K562 (cell line): ENCODE measurements at regions not wholly inside any gene's neighbourhood (a gene's known extent, or its start where the extent isn't known, plus 50 kb on each side); places are given as distances from the start of the nearest gene placed in this dataset.

Source experiments
- ATAC-seq: fragments of 200-7000 bp; cut with Tn5 transposase; 3 replicates; pipeline ENCODE4 v1.9.1; 2020; ENCODE audit warnings: moderate library complexity
- BruUV-seq: library from RNA; stranded (reverse); fragments of 400-500 nt; replicated peaks from 2 replicates; lab custom pipeline; 2021; lab: Mats Ljungman, UMichigan
- CTCF ChIA-PET: fragments of 300-600 bp; formaldehyde crosslinking; extraction: SDS; loops from one replicate; lab custom pipeline; 2021; ENCODE audit warnings: low intra/inter-chr PET ratio; lab: Yijun Ruan, JAX
- POLR2A ChIA-PET: fragments of 300-600, 350-650 bp; sonication (Branson Sonifier 250); formaldehyde crosslinking; extraction: SDS; loops from one replicate; lab custom pipeline; 2021; ENCODE audit warnings: antibody characterized with exemption, inconsistent platforms; lab: Yijun Ruan, JAX
- DNase-seq, 4 experiments: peaks; one replicate each; pipeline versions ENCODE4 v3.0.0 to v3.0.0-alpha.2; 2011 to 2018; ENCODE audit warnings: low spot score in 3 of 4, mixed read lengths in 3 of 4; ENCODE audit errors: extremely low read depth in 1 of 4
- FAIRE-seq: peaks from 2 replicates; lab custom pipeline; 2011; peaks lifted over from hg19 to GRCh38; lab: Jason Lieb, UNC
- H2AFZ ChIP-seq: 2 replicates; pipeline ENCODE4 v1.6.0; 2011; ENCODE audit warnings: low read depth, low read length, control low read depth, inconsistent platforms
- H3K27ac ChIP-seq: fragments of 200-600 bp; 3 replicates; pipeline ENCODE4 v1.8.0; 2011; ENCODE audit warnings: low read depth, mild to moderate bottlenecking, control low read depth, inconsistent platforms, low read length, moderate library complexity, mixed read lengths; ENCODE audit errors: extremely low read depth
- H3K27me3 ChIP-seq, 2 experiments: fragments of 300-600 bp in 1 of 2; 2 replicates in 1 of 2; 3 replicates in 1 of 2; pipeline versions ENCODE4 v1.6.0 to v1.8.0; 2011; ENCODE audit warnings: inconsistent platforms in 2 of 2, low read length in 2 of 2, mild to moderate bottlenecking in 1 of 2, mixed read lengths in 1 of 2, moderate library complexity in 1 of 2; ENCODE audit not compliant: control insufficient read depth in 2 of 2, insufficient read depth in 2 of 2
- H3K36me3 ChIP-seq: fragments of 300-600 bp; 3 replicates; pipeline ENCODE4 v1.8.0; 2011; ENCODE audit warnings: mild to moderate bottlenecking, low read length, inconsistent platforms; ENCODE audit not compliant: control insufficient read depth, insufficient read depth
- H3K4me1 ChIP-seq, 2 experiments: fragments of 200-600 bp in 1 of 2; replicated peaks in 1 of 2; 2 replicates in 1 of 2; 3 replicates in 1 of 2; pipeline versions ENCODE4 v1.5.1 to v1.8.0; 2011; ENCODE audit warnings: inconsistent platforms in 2 of 2, low read length in 2 of 2, mild to moderate bottlenecking in 1 of 2, mixed read lengths in 1 of 2, moderate library complexity in 1 of 2; ENCODE audit not compliant: control insufficient read depth in 2 of 2, insufficient read depth in 2 of 2
- H3K4me2 ChIP-seq: 2 replicates; pipeline ENCODE4 v1.6.1; 2011; ENCODE audit warnings: low read length, control low read depth, inconsistent platforms, mixed read lengths; ENCODE audit not compliant: insufficient read depth
- H3K4me3 ChIP-seq: fragments of 200-600 bp; sonication (generic), shearing (Covaris generic); 2 replicates; pipeline ENCODE4 v1.5.1; 2016; ENCODE audit warnings: control low read depth, inconsistent platforms
- H3K79me2 ChIP-seq: fragments of 200-600 bp; 3 replicates; pipeline ENCODE4 v1.8.0; 2011; ENCODE audit warnings: low read length, inconsistent platforms; ENCODE audit not compliant: control insufficient read depth, insufficient read depth
- H3K9ac ChIP-seq, 2 experiments: 2 replicates each; pipeline versions ENCODE4 v1.6.0 to v1.6.1; 2011; ENCODE audit warnings: low read depth in 2 of 2, low read length in 2 of 2, control low read depth in 1 of 2, inconsistent platforms in 1 of 2, mild to moderate bottlenecking in 1 of 2, mixed read lengths in 1 of 2; ENCODE audit not compliant: insufficient read depth in 1 of 2
- H3K9me1 ChIP-seq: one replicate; pipeline ENCODE4 v1.6.0; 2011; ENCODE audit warnings: inconsistent platforms, mild to moderate bottlenecking, low read length, moderate library complexity; ENCODE audit not compliant: control insufficient read depth, insufficient read depth
- H3K9me3 ChIP-seq: replicated peaks from 2 replicates; pipeline ENCODE4 v1.5.1; 2011; ENCODE audit warnings: low read depth, low read length, inconsistent platforms; ENCODE audit not compliant: control insufficient read depth, insufficient read depth
- H4K20me1 ChIP-seq: replicated peaks from 2 replicates; pipeline ENCODE4 v1.6.1; 2011; ENCODE audit warnings: low read length, inconsistent platforms, mixed read lengths; ENCODE audit not compliant: control insufficient read depth, insufficient read depth
- ADNP ChIP-seq: fragments of 200-800 bp; sonication (Bioruptor generic); IDR thresholded peaks from 2 replicates; pipeline ENCODE4 v1.6.1; 2016; ENCODE audit warnings: missing genetic modification characterization, missing compliant biosample characterization
- ARHGAP35 ChIP-seq: fragments of 450-650 bp; IDR thresholded peaks from 2 replicates; pipeline ENCODE4 v1.6.1; 2018; ENCODE audit not compliant: partially characterized antibody
- BCL6 ChIP-seq: fragments of 250-450 bp; sonication (Bioruptor Pico); IDR thresholded peaks from 2 replicates; pipeline ENCODE4 v1.4.0; 2020
- CCAR2 ChIP-seq: fragments of 200-400 bp; formaldehyde crosslinking; IDR thresholded peaks from 2 replicates; pipeline ENCODE4 v1.6.1; 2017; ENCODE audit warnings: mild to moderate bottlenecking, low read depth, low read length
- ELF4 ChIP-seq: fragments of 450-650 bp; formaldehyde crosslinking; IDR thresholded peaks from 2 replicates; pipeline ENCODE4 v1.4.0; 2022; ENCODE audit warnings: missing genetic modification characterization
- HBP1 ChIP-seq: fragments of 450-650 bp; formaldehyde crosslinking; IDR thresholded peaks from 2 replicates; pipeline ENCODE4 v1.4.0; 2022; ENCODE audit warnings: missing genetic modification characterization
- KLF13 ChIP-seq: fragments of 450-650 bp; IDR thresholded peaks from 2 replicates; pipeline ENCODE4 v1.6.1; 2016; ENCODE audit warnings: missing genetic modification characterization, low read depth, mild to moderate bottlenecking, missing compliant biosample characterization, moderate library complexity, borderline replicate concordance
- POU5F1 ChIP-seq: fragments of 150-350 bp; IDR thresholded peaks from 2 replicates; pipeline ENCODE4 v1.6.1; 2014; ENCODE audit warnings: borderline replicate concordance, low read length, low read depth, mild to moderate bottlenecking; ENCODE audit not compliant: partially characterized antibody
- USF1 ChIP-seq: sonication (generic); formaldehyde crosslinking; IDR thresholded peaks from 2 replicates; pipeline ENCODE4 v1.9.0; 2022; ENCODE audit warnings: mild to moderate bottlenecking, missing genetic modification reagents
- ZNF311 ChIP-seq: fragments of 250-450 bp; sonication (Bioruptor Pico); IDR thresholded peaks from 2 replicates; pipeline ENCODE4 v1.4.0; 2020; ENCODE audit warnings: mild to moderate bottlenecking, moderate library complexity
- ZNF583 ChIP-seq: fragments of 250-450 bp; sonication (Bioruptor Pico); IDR thresholded peaks from 2 replicates; pipeline ENCODE4 v1.4.0; 2020
- WGBS: fragments of 100-300 bp; shearing (Covaris generic); methylation state at CpG from one replicate; pipeline ENCODE4 v1.1.6; 2016; ENCODE audit warnings: low coverage, mixed read lengths; ENCODE audit not compliant: insufficient coverage; ENCODE audit errors: missing lambda C conversion rate; 5-methylcytosine and 5-hydroxymethylcytosine counted together
- in situ Hi-C: fragments of 300-500 bp; cut with MboI; formaldehyde crosslinking; loops from 4 replicates; pipeline ENCODE4 v1.15.0; 2018; ENCODE audit warnings: inconsistent platforms, mixed read lengths
- intact Hi-C: fragments of 100-400 bp; cut with micrococcal nuclease; formaldehyde crosslinking; loops from 2 replicates; pipeline ENCODE4 v1.14.2; 2022
- TF ChIP-seq, protein P1 (sequence below): fragments of 450-650 bp; IDR thresholded peaks from 2 replicates; pipeline ENCODE4 v1.6.1; 2018; ENCODE audit warnings: mild to moderate bottlenecking, low read depth; ENCODE audit not compliant: partially characterized antibody

DNA sequence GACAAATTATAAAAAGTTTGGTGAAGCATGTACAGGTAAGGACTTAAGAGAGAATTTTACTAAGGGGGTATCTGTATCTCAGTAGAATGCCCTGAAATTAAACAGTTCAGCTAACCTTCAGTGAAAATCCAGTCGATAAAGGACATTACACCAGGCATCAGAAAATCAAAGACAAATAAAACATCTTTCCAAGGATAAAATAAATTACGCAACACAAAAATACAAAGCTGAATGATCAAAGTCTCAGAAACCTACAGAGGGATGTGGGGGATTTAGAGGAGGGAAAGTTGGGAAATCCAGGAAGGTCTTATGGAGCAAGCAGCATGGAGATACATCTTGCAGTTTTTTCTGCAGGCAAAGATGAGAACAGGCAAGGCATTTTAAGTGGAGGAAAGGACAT is 384.1 kb downstream of the TNS1 start (continued):
- TF ChIP-seq HBP1 (CRISPR knock-in tag) (no peak), BCL6 (CRISPR knock-in tag) (no peak), KLF13 (tag) (no peak), ARHGAP35 (no peak), ADNP (tag) (no peak), CCAR2 (no peak)

- Histone ChIP-seq H4K20me1 (no peaks in the 10 kb centered on the region), H3K27me3 (peaks cover 0 to 18% of the 10 kb centered on the region in 2 experiments; a peak in 2 of 5 replicates), H3K9ac (no peak overlapping the region), H3K4me3 (no peak overlapping the region), H3K9me1 (no peaks in the 10 kb centered on the region), H3K4me2 (no peak overlapping the region), H3K9me3 (no peaks in the 10 kb centered on the region), H3K27ac (no peak overlapping the region), H3K79me2 (no peaks in the 10 kb centered on the region), H2AFZ (no peak overlapping the region), H3K4me1 (no peaks in the 10 kb centered on the region), H3K36me3 (no peaks in the 10 kb centered on the region)
- ChIA-PET POLR2A (no interaction called here), CTCF (no interaction called here)
- in situ Hi-C loops, result no loop called here
- TF ChIP-seq ELF4 (CRISPR knock-in tag), result no peak
- no peak for TF ChIP-seq POU5F1
- no peak for TF ChIP-seq USF1 (CRISPR knock-in tag)
- TF ChIP-seq, protein P1, sequence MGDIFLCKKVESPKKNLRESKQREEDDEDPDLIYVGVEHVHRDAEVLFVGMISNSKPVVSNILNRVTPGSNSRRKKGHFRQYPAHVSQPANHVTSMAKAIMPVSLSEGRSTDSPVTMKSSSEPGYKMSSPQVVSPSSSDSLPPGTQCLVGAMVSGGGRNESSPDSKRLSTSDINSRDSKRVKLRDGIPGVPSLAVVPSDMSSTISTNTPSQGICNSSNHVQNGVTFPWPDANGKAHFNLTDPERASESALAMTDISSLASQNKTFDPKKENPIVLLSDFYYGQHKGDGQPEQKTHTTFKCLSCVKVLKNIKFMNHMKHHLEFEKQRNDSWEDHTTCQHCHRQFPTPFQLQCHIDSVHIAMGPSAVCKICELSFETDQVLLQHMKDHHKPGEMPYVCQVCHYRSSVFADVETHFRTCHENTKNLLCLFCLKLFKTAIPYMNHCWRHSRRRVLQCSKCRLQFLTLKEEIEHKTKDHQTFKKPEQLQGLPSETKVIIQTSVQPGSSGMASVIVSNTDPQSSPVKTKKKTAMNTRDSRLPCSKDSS, result no peak
- no peak for TF ChIP-seq ZNF311
- TF ChIP-seq ZNF583 (CRISPR knock-in tag), result no peak
- FAIRE-seq (no peak), DNase-seq (no peak), ATAC-seq (no peak)
- 0% methylated on average over 5 of the region's 8 CpGs for WGBS
- BruUV-seq, result no TSS peak
- intact Hi-C loops, result no loop called here
These were observed 385.2 kb downstream of the TNS1 start for GRCh38 chr2:217617616-217618022.
